COLO668 (cell line): ENCODE measurements at regions not wholly inside any gene's neighbourhood (a gene's known extent, or its start where the extent isn't known, plus 50 kb on each side); places are given as distances from the start of the nearest gene placed in this dataset.

ENCODE experiments used
- DNase-seq: peaks from one replicate; lab custom pipeline; 2025; ENCODE audit not compliant: unreplicated experiment; lab: John Stamatoyannopoulos, UW

- DNase-seq = no peak
These were observed 50.2 kb upstream of the CDK1 start for GRCh38 chr10:60728056-60728455.

- DNase-seq = no peak
These were observed 52.0 kb upstream of the CDK1 start for GRCh38 chr10:60726257-60726656.

GRCh38 chr10:60722623-60723022 is 55.7 kb upstream of the CDK1 start:
- no peak for DNase-seq

GRCh38 chr10:60719721-60720120 is 58.6 kb upstream of the CDK1 start:
- DNase-seq = no peak

- no peak for DNase-seq
These were observed 59.4 kb upstream of the CDK1 start for GRCh38 chr10:60718886-60719285.

- no peak for DNase-seq
These were observed 60.4 kb upstream of the CDK1 start for GRCh38 chr10:60717852-60718251.

- no peak for DNase-seq
These were observed 64.0 kb upstream of the CDK1 start for GRCh38 chr10:60714233-60714632.

GRCh38 chr10:60711496-60711895 is 66.8 kb upstream of the CDK1 start:
- no peak for DNase-seq

GRCh38 chr10:60710041-60710440 is 68.2 kb upstream of the CDK1 start:
- no peak for DNase-seq

GRCh38 chr10:60708666-60709065 is 69.6 kb upstream of the CDK1 start:
- no peak for DNase-seq

- DNase-seq = no peak
These were observed 70.4 kb upstream of the CDK1 start for GRCh38 chr10:60707841-60708240.

- no peak for DNase-seq
These were observed 72.1 kb upstream of the CDK1 start for GRCh38 chr10:60706146-60706545.

GRCh38 chr10:60705376-60705775 is 72.9 kb upstream of the CDK1 start:
- DNase-seq = no peak

GRCh38 chr10:60704471-60704870 is 73.8 kb upstream of the CDK1 start:
- no peak for DNase-seq

GRCh38 chr10:60703266-60704041 is 74.8 kb upstream of the CDK1 start:
- no peak for DNase-seq

- DNase-seq = no peak
These were observed 90.6 kb upstream of the CDK1 start for GRCh38 chr10:60687679-60688078.

- DNase-seq = no peak
These were observed 94.2 kb upstream of the CDK1 start for GRCh38 chr10:60684091-60684490.

- no peak for DNase-seq
These were observed 97.2 kb upstream of the CDK1 start for GRCh38 chr10:60681103-60681502.

- no peak for DNase-seq
These were observed 98.8 kb upstream of the CDK1 start for GRCh38 chr10:60679388-60679990.

GRCh38 chr10:60678978-60679377 is 99.3 kb upstream of the CDK1 start:
- DNase-seq = no peak

GRCh38 chr10:60677531-60678129 is 100.6 kb upstream of the CDK1 start:
- no peak for DNase-seq

- no peak for DNase-seq
These were observed 103.0 kb upstream of the CDK1 start for GRCh38 chr10:60675236-60675635.
